AG04449 (cell line): ENCODE measurements at regions not wholly inside any gene's neighbourhood (a gene's known extent, or its start where the extent isn't known, plus 50 kb on each side); places are given as distances from the start of the nearest gene placed in this dataset.
"Not testable (repeated sequence)": the region's sequence is repeated elsewhere in the genome, so short reads cannot be mapped to it uniquely, and the experiment has no call there.

Source experiments
- CTCF ChIA-PET: fragments of 350-600 bp; formaldehyde crosslinking; extraction: SDS; loops from one replicate; lab custom pipeline; 2021; ENCODE audit warnings: antibody characterized with exemption; lab: Yijun Ruan, JAX
- POLR2A ChIA-PET: fragments of 400-600, 350-600 bp; formaldehyde crosslinking; extraction: SDS; loops from one replicate; lab custom pipeline; 2020; ENCODE audit warnings: antibody characterized with exemption, inconsistent platforms; lab: Yijun Ruan, JAX
- DNase-seq: peaks from one replicate; pipeline ENCODE4 v3.0.0-alpha.2; 2010; ENCODE audit warnings: low read depth, low spot score
- H3K4me3 ChIP-seq: 2 replicates; pipeline ENCODE4 v1.5.1; 2011; ENCODE audit warnings: low read depth, mild to moderate bottlenecking, control low read depth, low read length
- TF ChIP-seq, protein P1 (sequence below): IDR thresholded peaks from one replicate; pipeline ENCODE4 v1.5.1; 2011; ENCODE audit warnings: mild to moderate bottlenecking, moderate library complexity, low read length, control low read depth, inconsistent platforms; ENCODE audit not compliant: insufficient read depth; ENCODE audit errors: missing control alignments

DNA sequence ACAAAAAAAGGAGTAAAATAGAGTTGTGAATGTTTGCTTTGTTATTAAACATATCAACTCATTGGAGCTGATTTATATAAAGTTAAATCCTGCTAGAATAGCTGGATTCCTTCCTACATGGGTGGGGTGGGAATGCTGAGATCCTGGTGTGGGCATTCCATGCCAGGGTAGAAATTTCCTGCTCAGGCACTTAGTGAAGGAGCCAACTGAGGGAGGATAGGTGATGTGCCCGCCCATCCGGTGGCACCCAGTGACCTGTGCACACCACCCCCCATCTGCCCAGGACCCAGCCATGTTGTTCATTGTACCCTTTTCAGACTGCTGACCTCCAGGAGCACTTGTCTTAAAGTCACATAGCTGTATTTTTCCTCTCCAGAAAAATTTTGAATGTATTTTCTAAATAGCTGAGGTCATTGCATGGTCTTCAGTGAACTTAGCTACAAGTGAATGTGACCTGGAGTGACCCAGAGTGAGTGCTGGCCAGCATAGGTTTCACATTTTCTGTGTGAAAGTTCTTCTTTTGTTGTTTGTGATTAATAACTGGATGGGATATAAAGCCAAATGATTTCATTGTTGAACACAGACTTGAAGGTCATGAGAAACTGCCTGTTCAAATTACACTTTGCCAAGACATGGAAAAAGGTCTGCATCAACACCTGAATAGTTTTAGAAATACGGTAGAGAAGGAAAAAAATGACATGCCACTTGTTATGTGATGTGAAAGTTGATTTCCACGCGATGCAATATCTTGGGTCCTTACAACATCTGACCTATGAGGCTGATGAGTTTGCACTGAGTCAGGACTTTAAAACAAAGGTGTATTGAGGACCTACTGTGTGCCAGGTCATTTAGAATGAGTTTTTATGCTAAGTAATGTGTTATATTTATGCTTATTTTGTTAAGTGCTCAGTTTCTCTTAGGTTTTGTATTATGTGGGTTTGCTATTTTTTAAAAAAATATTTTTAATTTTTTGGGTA is 77.2 kb downstream of the UTRN start:
- TF ChIP-seq, protein P1, sequence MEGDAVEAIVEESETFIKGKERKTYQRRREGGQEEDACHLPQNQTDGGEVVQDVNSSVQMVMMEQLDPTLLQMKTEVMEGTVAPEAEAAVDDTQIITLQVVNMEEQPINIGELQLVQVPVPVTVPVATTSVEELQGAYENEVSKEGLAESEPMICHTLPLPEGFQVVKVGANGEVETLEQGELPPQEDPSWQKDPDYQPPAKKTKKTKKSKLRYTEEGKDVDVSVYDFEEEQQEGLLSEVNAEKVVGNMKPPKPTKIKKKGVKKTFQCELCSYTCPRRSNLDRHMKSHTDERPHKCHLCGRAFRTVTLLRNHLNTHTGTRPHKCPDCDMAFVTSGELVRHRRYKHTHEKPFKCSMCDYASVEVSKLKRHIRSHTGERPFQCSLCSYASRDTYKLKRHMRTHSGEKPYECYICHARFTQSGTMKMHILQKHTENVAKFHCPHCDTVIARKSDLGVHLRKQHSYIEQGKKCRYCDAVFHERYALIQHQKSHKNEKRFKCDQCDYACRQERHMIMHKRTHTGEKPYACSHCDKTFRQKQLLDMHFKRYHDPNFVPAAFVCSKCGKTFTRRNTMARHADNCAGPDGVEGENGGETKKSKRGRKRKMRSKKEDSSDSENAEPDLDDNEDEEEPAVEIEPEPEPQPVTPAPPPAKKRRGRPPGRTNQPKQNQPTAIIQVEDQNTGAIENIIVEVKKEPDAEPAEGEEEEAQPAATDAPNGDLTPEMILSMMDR, result no peak
- no peak overlapping the region for H3K4me3 ChIP-seq
- POLR2A ChIA-PET, result no interaction called here
- CTCF ChIA-PET, result no interaction called here
- DNase-seq, result no peak

DNA sequence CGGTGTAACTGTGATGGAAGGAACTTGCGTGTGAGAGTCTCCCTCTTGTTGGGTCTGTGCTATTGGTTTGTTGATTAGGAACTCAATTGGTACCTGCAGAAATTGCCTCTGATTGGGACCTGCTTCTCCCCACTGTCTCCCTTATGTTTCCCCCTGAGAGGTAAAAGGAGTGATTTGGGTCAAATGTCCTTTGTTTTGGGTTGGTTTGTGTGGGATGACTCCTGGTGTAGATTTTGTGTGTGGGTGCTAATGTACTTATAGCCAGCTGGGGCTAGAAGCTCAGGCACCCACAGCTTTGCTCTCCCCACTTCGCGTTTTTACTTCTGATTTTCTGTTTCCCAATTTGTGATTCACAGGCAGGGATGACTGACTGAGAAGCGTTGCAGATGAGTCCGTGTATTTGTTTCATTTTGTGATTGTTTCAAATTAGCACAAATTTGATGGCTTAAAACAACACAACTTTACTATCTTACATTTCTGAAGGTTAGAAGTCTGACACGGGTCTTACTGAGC is 79.1 kb downstream of the UTRN start:
- TF ChIP-seq, protein P1, result no peak
- ChIA-PET POLR2A (no interaction called here), CTCF (no interaction called here)
- no peak overlapping the region for H3K4me3 ChIP-seq
- DNase-seq, result no peak

DNA sequence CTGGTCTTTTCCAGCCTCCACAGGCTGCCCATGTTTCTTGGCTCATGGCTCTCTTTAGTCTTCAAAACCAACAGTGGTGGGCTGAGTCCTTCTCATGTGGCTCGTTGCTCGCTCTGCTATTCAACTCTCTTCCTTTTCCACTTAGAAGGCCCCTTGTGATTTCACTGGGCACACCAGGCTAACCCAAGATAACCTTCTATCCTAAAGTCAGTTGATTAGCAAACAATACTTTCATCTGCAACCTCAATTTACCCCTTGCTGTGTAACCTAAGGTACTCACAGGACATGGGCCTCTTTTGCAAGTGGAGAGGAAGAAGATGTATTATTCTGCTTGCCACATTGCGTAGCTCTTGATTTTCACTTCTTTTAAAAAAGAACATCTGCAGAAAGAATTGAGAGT is 79.6 kb downstream of the UTRN start:
- CTCF ChIA-PET, result interaction anchor here (1.2 kb wide), 1 partner anchor 13 kb away, joined by 3 read pairs; no protein-coding TSS in a partner anchor
- no peak overlapping the region for H3K4me3 ChIP-seq
- TF ChIP-seq, protein P1, result no peak
- no peak for DNase-seq
- POLR2A ChIA-PET, result no interaction called here

DNA sequence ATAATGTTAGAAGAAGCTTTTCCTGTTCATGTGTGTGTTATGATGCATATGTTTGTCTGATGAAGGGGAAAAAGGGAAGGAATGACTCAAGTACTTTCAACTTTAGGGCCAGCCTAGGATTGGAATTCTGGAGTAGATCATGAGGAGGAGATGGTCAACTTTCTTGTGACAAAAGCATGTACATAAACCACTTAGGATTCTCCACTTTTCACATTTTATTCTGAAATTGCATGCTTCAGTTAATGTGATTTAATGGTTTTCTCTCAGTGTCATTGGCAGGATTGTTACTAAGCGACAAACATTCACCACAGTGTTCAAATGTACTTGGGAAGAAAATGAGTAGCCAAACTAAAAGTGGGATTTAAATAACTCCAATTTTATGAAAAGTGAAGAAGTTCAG is 80.1 kb downstream of the UTRN start:
- ChIA-PET POLR2A (no interaction called here), CTCF (interaction anchor here (1.2 kb wide), 1 partner anchor 13 kb away, joined by 3 read pairs; no protein-coding TSS in a partner anchor)
- no peak overlapping the region for H3K4me3 ChIP-seq
- no peak for DNase-seq
- TF ChIP-seq, protein P1, result no peak

DNA sequence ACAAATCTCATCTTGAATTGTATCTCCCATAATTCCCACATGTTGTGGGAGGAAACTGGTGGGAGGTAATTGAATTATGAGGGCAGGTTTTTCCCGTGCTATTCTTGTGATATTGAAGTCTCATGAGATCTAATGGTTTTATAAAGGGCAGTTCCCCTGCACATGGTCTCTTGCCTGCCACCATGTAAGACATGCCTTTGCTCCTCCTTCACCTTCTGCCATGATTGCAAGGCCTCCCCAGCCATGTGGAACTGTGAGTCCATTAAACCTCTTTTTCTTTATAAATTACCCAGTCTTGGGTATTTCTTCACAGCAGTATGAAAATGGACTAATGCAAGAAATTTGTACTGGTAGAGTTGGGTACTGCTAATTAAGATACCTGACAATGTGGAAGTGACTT is 84.6 kb downstream of the UTRN start:
- CTCF ChIA-PET, H3K4me3 ChIP-seq, POLR2A ChIA-PET, DNase-seq: not testable (repeated sequence)

DNA sequence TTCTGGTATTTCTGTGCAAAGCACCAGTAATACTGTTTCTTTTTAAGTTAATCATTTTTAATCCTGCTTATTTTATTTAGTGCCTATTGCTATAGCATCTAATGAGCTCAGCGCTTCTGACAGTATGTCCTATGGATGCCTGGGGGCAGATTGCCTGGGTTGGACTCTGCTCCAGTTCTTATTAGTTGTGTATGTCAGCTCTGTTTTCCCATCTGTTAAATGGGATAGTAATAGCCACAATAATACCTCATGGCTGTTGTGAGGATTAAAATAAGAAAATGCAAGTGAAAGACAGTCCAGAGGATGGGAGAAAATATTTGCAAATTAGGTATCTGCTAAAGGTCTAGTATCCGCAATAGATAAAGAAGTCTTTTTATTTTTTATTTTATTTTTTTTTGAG is 87.0 kb downstream of the UTRN start:
- TF ChIP-seq, protein P1, result no peak
- POLR2A ChIA-PET, result no interaction called here
- CTCF ChIA-PET, result no interaction called here
- H3K4me3 ChIP-seq, result no peak overlapping the region
- DNase-seq, result no peak
